WTC11 (cell line): ENCODE measurements at regions not wholly inside any gene's neighbourhood (a gene's known extent, or its start where the extent isn't known, plus 50 kb on each side); places are given as distances from the start of the nearest gene placed in this dataset.

ENCODE experiments used
- FOXJ3 ChIP-seq: sonication (generic); formaldehyde crosslinking; IDR thresholded peaks from 2 replicates; pipeline ENCODE4 v1.9.0; 2021; ENCODE audit warnings: missing genetic modification reagents, mild to moderate bottlenecking, borderline replicate concordance
- MLX ChIP-seq: sonication (generic); formaldehyde crosslinking; IDR thresholded peaks from 2 replicates; pipeline ENCODE4 v1.8.1; 2023; ENCODE audit warnings: mild to moderate bottlenecking, missing genetic modification reagents, moderate library complexity
- MXD4 ChIP-seq: fragments of 250-450 bp; sonication (Bioruptor Pico); IDR thresholded peaks from 2 replicates; pipeline ENCODE4 v1.8.0; 2021; ENCODE audit warnings: mild to moderate bottlenecking, moderate library complexity, borderline replicate concordance
- SP1 ChIP-seq: sonication (generic); formaldehyde crosslinking; conservative IDR thresholded peaks from 2 replicates; pipeline ENCODE4 v1.8.1; 2022; ENCODE audit warnings: missing genetic modification reagents
- TF ChIP-seq, protein P1 (sequence below): fragments of 200-600 bp; IDR thresholded peaks from 2 replicates; pipeline ENCODE4 v1.8.0; 2022; ENCODE audit warnings: antibody characterized with exemption

- TF ChIP-seq MXD4 (CRISPR knock-in tag) (no peak), FOXJ3 (CRISPR knock-in tag) (no peak), MLX (no peak), SP1 (CRISPR knock-in tag) (no peak)
- TF ChIP-seq, protein P1, sequence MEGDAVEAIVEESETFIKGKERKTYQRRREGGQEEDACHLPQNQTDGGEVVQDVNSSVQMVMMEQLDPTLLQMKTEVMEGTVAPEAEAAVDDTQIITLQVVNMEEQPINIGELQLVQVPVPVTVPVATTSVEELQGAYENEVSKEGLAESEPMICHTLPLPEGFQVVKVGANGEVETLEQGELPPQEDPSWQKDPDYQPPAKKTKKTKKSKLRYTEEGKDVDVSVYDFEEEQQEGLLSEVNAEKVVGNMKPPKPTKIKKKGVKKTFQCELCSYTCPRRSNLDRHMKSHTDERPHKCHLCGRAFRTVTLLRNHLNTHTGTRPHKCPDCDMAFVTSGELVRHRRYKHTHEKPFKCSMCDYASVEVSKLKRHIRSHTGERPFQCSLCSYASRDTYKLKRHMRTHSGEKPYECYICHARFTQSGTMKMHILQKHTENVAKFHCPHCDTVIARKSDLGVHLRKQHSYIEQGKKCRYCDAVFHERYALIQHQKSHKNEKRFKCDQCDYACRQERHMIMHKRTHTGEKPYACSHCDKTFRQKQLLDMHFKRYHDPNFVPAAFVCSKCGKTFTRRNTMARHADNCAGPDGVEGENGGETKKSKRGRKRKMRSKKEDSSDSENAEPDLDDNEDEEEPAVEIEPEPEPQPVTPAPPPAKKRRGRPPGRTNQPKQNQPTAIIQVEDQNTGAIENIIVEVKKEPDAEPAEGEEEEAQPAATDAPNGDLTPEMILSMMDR = no peak
Measured at GRCh38 chr13:44093607-44094564, 214.2 kb downstream of the LACC1 start.
